ENCODE measurements at regions not wholly inside any gene's neighbourhood (a gene's known extent, or its start where the extent isn't known, plus 50 kb on each side); places are given as distances from the start of the nearest gene placed in this dataset.

DNA sequence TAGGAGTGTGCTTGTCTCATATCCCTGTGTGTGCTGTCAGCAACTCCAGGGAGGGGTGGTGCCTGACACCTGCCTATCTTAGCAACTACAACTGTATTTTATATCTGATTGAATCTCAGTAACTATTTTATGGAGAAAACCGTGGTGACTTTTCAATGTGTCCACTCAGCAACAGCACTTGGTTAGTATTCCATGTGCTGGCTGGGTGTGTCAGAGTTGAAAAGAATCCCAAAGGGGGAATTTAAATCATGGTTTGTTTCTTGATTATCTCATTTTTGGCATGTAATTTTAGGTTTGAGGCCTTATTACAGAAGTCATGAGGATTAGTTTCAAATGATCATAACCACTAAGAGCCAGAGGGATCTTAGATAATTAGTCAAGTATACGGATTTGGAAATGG is 425.7 kb upstream of the FZD8 start:
- no peak for TF ChIP-seq CTCF (IDR thresholded peaks at IDR 0.05)
- no peak for TF ChIP-seq POLR2A (IDR thresholded peaks at IDR 0.05)
